Fibroblast of the aortic adventitia (primary cell): ENCODE measurements at regions not wholly inside any gene's neighbourhood (a gene's known extent, or its start where the extent isn't known, plus 50 kb on each side); places are given as distances from the start of the nearest gene placed in this dataset.
"Not testable (repeated sequence)": the region's sequence is repeated elsewhere in the genome, so short reads cannot be mapped to it uniquely, and the experiment has no call there.

Experiments
- DNase-seq: peaks from one replicate; pipeline ENCODE4 v3.0.0-alpha.2; 2010; ENCODE audit warnings: low read depth
- H3K4me3 ChIP-seq: 2 replicates; pipeline ENCODE4 v1.5.1; 2011; ENCODE audit warnings: low read depth, mild to moderate bottlenecking, control low read depth, low read length, moderate library complexity
- CTCF ChIP-seq: IDR thresholded peaks from 2 replicates; pipeline ENCODE4 v1.5.1; 2011; ENCODE audit warnings: mild to moderate bottlenecking, low read length, control low read depth, inconsistent platforms; ENCODE audit not compliant: insufficient read depth

- DNase-seq, result no peak
- no peak for TF ChIP-seq CTCF
- no peak overlapping the region for H3K4me3 ChIP-seq
Measured at GRCh38 chr9:40913096-40913719, 215.3 kb downstream of the FOXD4L6 start.

GRCh38 chr9:40912679-40913078, 215.8 kb downstream of the FOXD4L6 start:
- not testable (repeated sequence) for DNase-seq, H3K4me3 ChIP-seq

- H3K4me3 ChIP-seq, result no peak overlapping the region
- DNase-seq, result no peak
- no peak for TF ChIP-seq CTCF
Measured at GRCh38 chr9:40911647-40912046, 216.8 kb downstream of the FOXD4L6 start.

- not testable (repeated sequence) for DNase-seq, H3K4me3 ChIP-seq
Measured at GRCh38 chr9:40910995-40911394, 217.5 kb downstream of the FOXD4L6 start.

GRCh38 chr9:40909821-40910220, 218.7 kb downstream of the FOXD4L6 start:
- no peak for DNase-seq
- H3K4me3 ChIP-seq, result no peak overlapping the region
- TF ChIP-seq CTCF, result no peak

GRCh38 chr9:40909111-40909510, 219.4 kb downstream of the FOXD4L6 start:
- not testable (repeated sequence) for H3K4me3 ChIP-seq, DNase-seq

- H3K4me3 ChIP-seq, result no peak overlapping the region
- TF ChIP-seq CTCF, result no peak
- no peak for DNase-seq
Measured at GRCh38 chr9:40907657-40908624, 220.5 kb downstream of the FOXD4L6 start.

GRCh38 chr9:40906879-40907278, 221.6 kb downstream of the FOXD4L6 start:
- not testable (repeated sequence) for H3K4me3 ChIP-seq

GRCh38 chr9:40892315-40892714, 236.2 kb downstream of the FOXD4L6 start:
- not testable (repeated sequence) for H3K4me3 ChIP-seq, DNase-seq

More at GRCh38 chr9:40906879-40907278, 221.6 kb downstream of the FOXD4L6 start:
- not testable (repeated sequence) for DNase-seq

GRCh38 chr9:40885858-40886257, 242.6 kb downstream of the FOXD4L6 start:
- not testable (repeated sequence) for H3K4me3 ChIP-seq, DNase-seq

GRCh38 chr9:40884902-40885490, 243.5 kb downstream of the FOXD4L6 start:
- DNase-seq, H3K4me3 ChIP-seq: not testable (repeated sequence)
